C4-2B (cell line): ENCODE measurements at regions not wholly inside any gene's neighbourhood (a gene's known extent, or its start where the extent isn't known, plus 50 kb on each side); places are given as distances from the start of the nearest gene placed in this dataset.
A peak's percentile ranks its signal among the peaks of the same experiment; 100 is the strongest.

Source experiments
- H3K27ac ChIP-seq: fragments of 450-650 bp; 2 replicates; pipeline ENCODE4 v1.5.1; 2017
- CTCF ChIP-seq: fragments of 450-650 bp; conservative IDR thresholded peaks from 2 replicates; pipeline ENCODE4 v1.5.1; 2017; ENCODE audit warnings: mild to moderate bottlenecking
- ZFX ChIP-seq: fragments of 450-650 bp; IDR thresholded peaks from 2 replicates; pipeline ENCODE4 v1.6.1; 2017

GRCh38 chr2:120425014-120425413 lies 79.1 kb downstream of the INHBB start:
- no peak for TF ChIP-seq ZFX
- TF ChIP-seq CTCF = no peak
- peak overlapping the region; percentile 2; the same call in 1 of the 2 replicates for H3K27ac ChIP-seq

- no peak for TF ChIP-seq CTCF
- no peak for TF ChIP-seq ZFX
- H3K27ac ChIP-seq = no peak overlapping the region
Measured at GRCh38 chr2:120428748-120429147, 82.8 kb downstream of the INHBB start.

- no peak for TF ChIP-seq CTCF
- TF ChIP-seq ZFX = no peak
- H3K27ac ChIP-seq = no peak overlapping the region
Measured at GRCh38 chr2:120429586-120430500, 83.9 kb downstream of the INHBB start.

- H3K27ac ChIP-seq = no peak overlapping the region
- TF ChIP-seq CTCF = no peak
Measured at GRCh38 chr2:120430501-120430830, 84.5 kb downstream of the INHBB start.

- no peak overlapping the region for H3K27ac ChIP-seq
- TF ChIP-seq CTCF (no peak), ZFX (no peak)
Measured at GRCh38 chr2:120430957-120431356, 85.0 kb downstream of the INHBB start.

GRCh38 chr2:120431386-120432292 lies 85.7 kb downstream of the INHBB start:
- TF ChIP-seq ZFX (no peak), CTCF (no peak)
- H3K27ac ChIP-seq = no peak overlapping the region
